Panc1 (cell line): ENCODE measurements at regions not wholly inside any gene's neighbourhood (a gene's known extent, or its start where the extent isn't known, plus 50 kb on each side); places are given as distances from the start of the nearest gene placed in this dataset.

ENCODE experiments used
- ATAC-seq: fragments of 200-7000 bp; cut with Tn5 transposase; 2 replicates; pipeline ENCODE4 v1.9.1; 2020; ENCODE audit warnings: mild to moderate bottlenecking, moderate library complexity
- BruUV-seq: library from RNA; stranded (reverse); fragments of 400-500 nt; replicated peaks from 2 replicates; lab custom pipeline; 2021; lab: Mats Ljungman, UMichigan
- CTCF ChIA-PET: fragments of 300-600 bp; sonication (Branson Sonifier 250); formaldehyde crosslinking; loops from one replicate; lab custom pipeline; 2022; ENCODE audit warnings: antibody characterized with exemption; lab: Charles Lee
- POLR2A ChIA-PET: fragments of 300-600 bp; sonication (Branson Sonifier 250); formaldehyde crosslinking; loops from one replicate; lab custom pipeline; 2022; ENCODE audit warnings: antibody characterized with exemption; lab: Charles Lee
- DNase-seq: peaks from one replicate; pipeline ENCODE4 v3.0.0-alpha.2; 2010; ENCODE audit warnings: low read depth, low spot score
- H3K27ac ChIP-seq: 2 replicates; pipeline ENCODE4 v1.5.1; 2011; ENCODE audit warnings: mild to moderate bottlenecking, low read length, inconsistent platforms
- H3K27me3 ChIP-seq: fragments of 200-500 bp; sonication (Bioruptor generic); 2 replicates; pipeline ENCODE4 v1.6.0; 2014; ENCODE audit warnings: low read length, inconsistent platforms; ENCODE audit not compliant: control insufficient read depth, insufficient read depth
- H3K36me3 ChIP-seq: fragments of 200-500 bp; sonication (Bioruptor generic); 2 replicates; pipeline ENCODE4 v1.5.1; 2014; ENCODE audit warnings: inconsistent platforms, mild to moderate bottlenecking, low read length, moderate library complexity; ENCODE audit not compliant: control insufficient read depth, insufficient read depth
- H3K4me1 ChIP-seq: 2 replicates; pipeline ENCODE4 v1.5.1; 2011; ENCODE audit warnings: inconsistent platforms, mild to moderate bottlenecking, low read length, moderate library complexity; ENCODE audit not compliant: control insufficient read depth, insufficient read depth
- H3K4me3 ChIP-seq, 2 experiments: 2 replicates each; pipeline ENCODE4 v1.5.1; 2011 to 2012; ENCODE audit warnings: low read depth in 2 of 2, low read length in 2 of 2, mild to moderate bottlenecking in 2 of 2, inconsistent platforms in 1 of 2, moderate library complexity in 1 of 2
- H3K9me3 ChIP-seq: fragments of 200-500 bp; sonication (Bioruptor generic); 2 replicates; pipeline ENCODE4 v1.5.1; 2014; ENCODE audit warnings: low read depth, mild to moderate bottlenecking, inconsistent platforms, low read length, moderate library complexity; ENCODE audit not compliant: control insufficient read depth, insufficient read depth
- CTCF ChIP-seq: fragments of 450-650 bp; IDR thresholded peaks from 2 replicates; pipeline ENCODE4 v1.5.1; 2017; ENCODE audit warnings: mild to moderate bottlenecking
- POLR2AphosphoS5 ChIP-seq: IDR thresholded peaks from 2 replicates; pipeline ENCODE4 v1.6.1; 2012; ENCODE audit warnings: mild to moderate bottlenecking, low read depth, low read length, moderate library complexity
- SIN3A ChIP-seq: IDR thresholded peaks from 2 replicates; pipeline ENCODE4 v1.6.1; 2012; ENCODE audit warnings: low read depth, mild to moderate bottlenecking, low read length, moderate library complexity, borderline replicate concordance; ENCODE audit not compliant: insufficient read depth
- TCF7L2 ChIP-seq: IDR thresholded peaks from 2 replicates; pipeline ENCODE4 v1.6.1; 2011; ENCODE audit warnings: mild to moderate bottlenecking, low read depth, low read length, inconsistent platforms
- in situ Hi-C: cut with HindIII; loops from 2 replicates; pipeline ENCODE4 v1.10.0; 2016; ENCODE audit warnings: low sequenced_read_pairs, low pct_unique_long_range_greater_than_20kb
- intact Hi-C: fragments of 100-400 bp; cut with micrococcal nuclease; formaldehyde crosslinking; loops from one replicate; pipeline ENCODE4 v1.10.0; 2022; ENCODE audit not compliant: unreplicated experiment
- TF ChIP-seq, protein P1 (sequence below), 2 experiments: IDR thresholded peaks; 2 replicates each; pipeline ENCODE4 v1.6.1; 2011 to 2012; ENCODE audit warnings: low read depth in 2 of 2, control low read depth in 1 of 2, low read length in 1 of 2, mild to moderate bottlenecking in 1 of 2, moderate library complexity in 1 of 2; ENCODE audit not compliant: insufficient read depth in 1 of 2

DNA sequence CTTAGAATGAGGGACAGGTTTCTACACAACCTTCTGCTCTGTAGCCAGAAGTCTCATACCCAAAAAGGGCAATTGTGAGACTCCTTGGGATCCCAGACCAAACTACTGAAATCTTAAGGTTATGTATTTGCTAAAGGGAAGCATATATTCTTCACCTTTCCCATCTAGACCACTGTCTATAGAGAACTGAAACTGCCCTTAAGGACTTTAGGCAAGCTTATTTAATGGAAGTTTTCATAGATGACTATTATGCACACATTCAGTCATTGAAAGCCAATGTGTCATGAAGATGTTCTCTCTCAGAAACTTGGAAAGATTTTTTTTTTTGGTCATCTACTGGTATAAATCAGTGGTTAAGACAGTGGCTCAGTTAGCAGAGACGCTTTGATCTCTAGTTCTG is 365.3 kb downstream of the MCTP2 start:
- ChIA-PET POLR2A (no interaction called here), CTCF (no interaction called here)
- no peak for DNase-seq
- no peak overlapping the region for H3K4me3 ChIP-seq
- H3K36me3 ChIP-seq = no peaks in the 10 kb centered on the region
- no peaks in the 10 kb centered on the region for H3K9me3 ChIP-seq
- no peak for TF ChIP-seq TCF7L2
- no peak for TF ChIP-seq POLR2AphosphoS5
- no peak for TF ChIP-seq SIN3A
- TF ChIP-seq, protein P1, sequence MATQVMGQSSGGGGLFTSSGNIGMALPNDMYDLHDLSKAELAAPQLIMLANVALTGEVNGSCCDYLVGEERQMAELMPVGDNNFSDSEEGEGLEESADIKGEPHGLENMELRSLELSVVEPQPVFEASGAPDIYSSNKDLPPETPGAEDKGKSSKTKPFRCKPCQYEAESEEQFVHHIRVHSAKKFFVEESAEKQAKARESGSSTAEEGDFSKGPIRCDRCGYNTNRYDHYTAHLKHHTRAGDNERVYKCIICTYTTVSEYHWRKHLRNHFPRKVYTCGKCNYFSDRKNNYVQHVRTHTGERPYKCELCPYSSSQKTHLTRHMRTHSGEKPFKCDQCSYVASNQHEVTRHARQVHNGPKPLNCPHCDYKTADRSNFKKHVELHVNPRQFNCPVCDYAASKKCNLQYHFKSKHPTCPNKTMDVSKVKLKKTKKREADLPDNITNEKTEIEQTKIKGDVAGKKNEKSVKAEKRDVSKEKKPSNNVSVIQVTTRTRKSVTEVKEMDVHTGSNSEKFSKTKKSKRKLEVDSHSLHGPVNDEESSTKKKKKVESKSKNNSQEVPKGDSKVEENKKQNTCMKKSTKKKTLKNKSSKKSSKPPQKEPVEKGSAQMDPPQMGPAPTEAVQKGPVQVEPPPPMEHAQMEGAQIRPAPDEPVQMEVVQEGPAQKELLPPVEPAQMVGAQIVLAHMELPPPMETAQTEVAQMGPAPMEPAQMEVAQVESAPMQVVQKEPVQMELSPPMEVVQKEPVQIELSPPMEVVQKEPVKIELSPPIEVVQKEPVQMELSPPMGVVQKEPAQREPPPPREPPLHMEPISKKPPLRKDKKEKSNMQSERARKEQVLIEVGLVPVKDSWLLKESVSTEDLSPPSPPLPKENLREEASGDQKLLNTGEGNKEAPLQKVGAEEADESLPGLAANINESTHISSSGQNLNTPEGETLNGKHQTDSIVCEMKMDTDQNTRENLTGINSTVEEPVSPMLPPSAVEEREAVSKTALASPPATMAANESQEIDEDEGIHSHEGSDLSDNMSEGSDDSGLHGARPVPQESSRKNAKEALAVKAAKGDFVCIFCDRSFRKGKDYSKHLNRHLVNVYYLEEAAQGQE (IDR thresholded peaks at IDR 0.05; ENCODE audit: insufficient read depth in 1 of 2, low read depth in 2 of 2, low read length in 1 of 2) = no peak
- no peak for TF ChIP-seq CTCF
- no TSS peak for BruUV-seq
- ATAC-seq = no peak
- intact Hi-C loops (no loop called here), in situ Hi-C loops (no loop called here)
- no peak overlapping the region for H3K27ac ChIP-seq
- H3K4me1 ChIP-seq = no peaks in the 10 kb centered on the region
- no peaks in the 10 kb centered on the region for H3K27me3 ChIP-seq

DNA sequence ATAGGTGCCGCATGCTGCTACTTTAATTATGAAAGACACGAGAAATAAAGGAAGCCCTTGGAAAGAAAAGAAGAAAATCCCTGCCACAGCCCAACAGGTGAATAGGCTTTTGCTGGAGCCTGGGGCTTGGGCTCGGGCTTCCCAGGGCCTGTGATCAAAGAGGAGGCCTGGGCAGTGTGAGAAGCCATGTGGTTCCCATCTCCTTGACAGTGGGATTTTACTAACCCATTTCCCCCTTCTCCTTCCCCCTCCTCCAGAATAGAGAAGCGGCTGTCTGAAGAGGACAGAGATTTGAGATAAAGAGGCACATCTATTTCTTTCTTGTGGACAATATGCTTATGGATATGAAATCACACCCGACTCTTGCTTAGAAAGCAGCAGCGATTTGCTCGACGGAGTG is 369.1 kb downstream of the MCTP2 start:
- no peaks in the 10 kb centered on the region for H3K9me3 ChIP-seq
- intact Hi-C loops (no loop called here), in situ Hi-C loops (no loop called here)
- ATAC-seq (no peak), DNase-seq (no peak)
- BruUV-seq = no TSS peak
- H3K27me3 ChIP-seq = no peaks in the 10 kb centered on the region
- H3K4me3 ChIP-seq = no peak overlapping the region
- no peaks in the 10 kb centered on the region for H3K36me3 ChIP-seq
- CTCF ChIA-PET = no interaction called here
- TF ChIP-seq, protein P1 (IDR thresholded peaks at IDR 0.05; ENCODE audit: insufficient read depth in 1 of 2, low read depth in 2 of 2, low read length in 1 of 2) = no peak
- TF ChIP-seq CTCF (no peak), TCF7L2 (no peak), SIN3A (no peak), POLR2AphosphoS5 (no peak)
- no peak overlapping the region for H3K27ac ChIP-seq
- H3K4me1 ChIP-seq = no peaks in the 10 kb centered on the region
- POLR2A ChIA-PET = interaction anchor here (0.6 kb wide), 1 partner anchor 28 kb away, joined by 5 read pairs; no protein-coding TSS in a partner anchor
